GM18502 (cell line): ENCODE measurements at regions not wholly inside any gene's neighbourhood (a gene's known extent, or its start where the extent isn't known, plus 50 kb on each side); places are given as distances from the start of the nearest gene placed in this dataset.
"Not testable (repeated sequence)": the region's sequence is repeated elsewhere in the genome, so short reads cannot be mapped to it uniquely, and the experiment has no call there.

ENCODE experiments used
- ATAC-seq: cut with Tn5 transposase; IDR thresholded peaks from one replicate; pipeline ENCODE4 v1.9.1; 2021; ENCODE audit warnings: mild to moderate bottlenecking; ENCODE audit not compliant: unreplicated experiment, poor library complexity

DNA sequence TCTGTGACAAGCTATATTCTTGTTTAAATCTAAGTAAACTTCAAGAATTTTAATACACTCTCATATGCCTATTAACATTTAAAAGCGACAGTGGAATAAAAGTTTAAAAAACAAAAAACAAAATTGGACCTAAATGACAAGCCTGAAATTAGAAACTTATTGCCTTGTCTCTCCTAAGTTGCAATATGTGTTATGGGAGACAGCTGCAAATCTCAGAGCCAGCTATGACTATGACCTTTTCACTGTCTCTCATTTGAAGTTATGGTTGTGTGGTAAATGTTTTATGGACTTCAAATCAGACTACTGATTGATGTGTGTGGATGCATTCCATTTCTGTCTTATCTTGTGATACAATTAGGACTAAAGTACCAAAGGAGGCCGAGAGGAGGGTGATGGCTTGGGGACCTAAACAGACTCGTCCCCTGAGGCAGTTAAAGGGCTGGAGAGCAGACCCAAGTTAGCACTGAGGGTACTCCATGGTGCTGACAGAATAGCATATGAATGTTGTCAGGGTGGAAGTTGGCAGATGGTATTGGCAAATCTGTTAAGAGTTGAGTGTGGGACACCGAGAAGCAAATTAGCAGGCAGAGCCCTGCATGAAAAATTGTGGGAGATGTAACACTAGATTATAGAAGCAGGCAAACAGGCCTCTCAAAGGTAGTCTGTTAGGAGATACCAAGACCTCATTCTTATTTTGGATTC, 930.1 kb upstream of the MAN1A1 start:
- ATAC-seq: no peak

DNA sequence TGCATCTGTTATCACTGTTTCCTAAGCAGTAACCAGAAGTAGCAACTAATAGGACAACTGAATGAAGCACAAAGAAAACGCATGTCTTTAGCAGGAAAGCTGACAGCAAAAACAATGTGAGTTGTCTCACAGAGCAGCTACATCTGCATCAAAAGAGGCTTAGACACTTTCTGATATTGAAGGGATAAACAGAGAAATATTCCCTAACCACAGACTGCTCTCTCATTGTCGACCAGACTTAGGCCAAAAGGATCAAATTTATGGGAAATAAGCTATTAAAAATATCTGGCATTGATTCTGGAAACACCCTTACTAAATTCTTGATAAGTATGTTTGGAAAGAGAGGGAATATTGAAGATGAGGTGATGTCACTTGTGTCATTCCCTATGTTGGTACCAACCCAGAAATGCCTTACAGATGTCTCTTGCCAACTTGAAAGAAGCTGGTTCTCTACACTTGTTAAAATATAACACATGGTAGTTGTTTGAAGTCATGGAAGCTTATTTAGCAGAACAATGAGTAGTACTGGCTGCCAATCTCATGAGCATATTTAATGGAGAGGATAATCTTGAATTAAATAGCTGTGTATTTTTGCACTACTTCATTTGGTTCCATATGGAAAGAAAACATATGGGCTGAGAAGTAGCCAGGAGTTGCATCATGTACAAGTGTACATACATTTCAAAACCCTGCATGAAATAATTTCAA, 929.3 kb upstream of the MAN1A1 start:
- no peak for ATAC-seq

DNA sequence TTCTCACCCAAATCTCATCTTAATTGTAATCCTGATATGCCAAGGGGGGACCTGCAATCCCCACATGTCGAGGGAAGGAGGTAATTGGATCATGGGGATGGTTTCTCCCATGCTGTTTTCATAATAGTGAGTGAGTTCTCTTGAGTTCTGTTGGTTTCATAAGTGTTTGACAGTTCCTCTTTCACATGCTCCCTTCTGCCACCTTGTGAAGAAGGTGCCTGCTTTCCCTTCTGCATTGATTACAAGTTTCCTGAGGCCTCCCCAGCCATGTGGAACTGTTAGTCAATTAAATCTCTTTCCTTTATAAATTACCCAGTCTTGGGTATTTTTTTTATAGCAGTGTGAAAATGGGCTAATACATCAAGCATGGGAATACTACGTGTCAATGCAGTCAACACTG, 925.0 kb upstream of the MAN1A1 start:
- no peak for ATAC-seq

DNA sequence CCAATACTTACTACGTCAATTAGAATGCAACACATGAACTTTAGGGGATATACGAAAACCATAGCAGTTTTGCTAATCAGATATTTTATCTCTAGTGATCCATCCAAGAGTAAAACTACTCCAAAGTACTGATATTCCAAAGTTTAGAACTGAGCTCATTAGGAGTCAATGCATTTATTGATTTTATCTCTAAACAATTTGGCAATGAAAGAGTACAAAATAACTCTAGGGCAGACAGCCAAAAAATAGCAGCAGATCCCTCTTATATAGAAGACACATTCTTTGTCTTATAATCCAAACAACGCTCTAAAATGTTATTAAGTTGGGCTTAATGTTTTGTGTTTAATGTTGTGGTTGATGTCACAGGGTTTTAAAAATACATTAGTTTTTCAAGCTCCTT, 923.9 kb upstream of the MAN1A1 start:
- ATAC-seq: no peak

DNA sequence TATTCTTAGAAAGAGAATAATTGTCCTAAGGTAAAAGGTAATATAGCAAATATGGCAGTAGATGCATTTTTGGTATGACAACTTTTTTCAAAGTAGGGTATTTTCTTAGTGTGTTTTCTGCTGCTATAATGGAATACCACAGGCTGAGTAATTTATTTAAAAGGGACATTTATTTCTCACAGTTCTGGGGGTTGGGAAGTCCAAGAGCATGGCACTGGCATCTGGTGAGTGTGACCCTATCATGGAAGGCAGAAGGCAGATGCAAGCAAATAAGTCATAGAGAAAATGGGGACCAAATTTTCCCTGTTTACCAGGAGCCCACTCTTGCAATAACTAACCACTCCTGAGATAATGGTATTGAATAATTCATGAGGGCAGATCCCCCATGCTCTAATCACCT, 922.5 kb upstream of the MAN1A1 start:
- no peak for ATAC-seq

DNA sequence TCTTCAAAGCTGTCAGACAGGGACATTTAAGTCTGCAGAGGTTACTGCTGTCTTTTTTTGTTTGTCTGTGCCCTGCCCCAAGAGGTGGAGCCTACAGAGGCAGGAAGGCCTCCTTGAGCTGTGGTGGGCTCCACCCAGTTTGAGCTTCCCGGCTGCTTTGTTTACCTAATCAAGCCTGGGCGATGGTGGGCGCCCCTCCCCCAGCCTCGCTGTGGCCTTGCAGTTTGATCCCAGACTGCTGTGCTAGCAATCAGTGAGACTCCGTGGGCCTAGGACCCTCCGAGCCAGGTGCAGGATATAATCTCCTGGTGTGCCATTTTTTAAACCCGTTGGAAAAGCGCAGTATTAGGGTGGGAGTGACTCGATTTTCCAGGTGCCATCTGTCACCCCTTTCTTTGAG, 918.7 kb upstream of the MAN1A1 start:
- not testable (repeated sequence) for ATAC-seq

DNA sequence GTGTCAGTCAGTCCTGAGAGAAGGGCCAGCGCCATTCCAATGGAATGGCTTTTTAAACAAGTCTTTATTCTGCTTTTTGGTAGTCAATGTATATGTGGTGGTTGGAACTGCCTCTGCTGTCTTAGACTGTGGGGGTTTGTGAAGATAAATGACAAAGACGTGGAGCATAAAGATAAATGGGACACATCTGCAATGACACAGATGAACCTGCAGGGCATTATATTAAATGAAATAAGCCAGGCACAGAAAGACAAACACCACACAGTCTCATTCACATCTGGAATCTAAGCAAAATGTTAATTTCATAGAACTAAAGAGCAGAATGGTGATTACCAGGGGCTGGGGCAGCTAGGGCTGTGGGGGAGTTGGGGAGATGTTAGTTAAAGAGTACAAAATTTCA, 912.8 kb upstream of the MAN1A1 start:
- ATAC-seq: no peak

DNA sequence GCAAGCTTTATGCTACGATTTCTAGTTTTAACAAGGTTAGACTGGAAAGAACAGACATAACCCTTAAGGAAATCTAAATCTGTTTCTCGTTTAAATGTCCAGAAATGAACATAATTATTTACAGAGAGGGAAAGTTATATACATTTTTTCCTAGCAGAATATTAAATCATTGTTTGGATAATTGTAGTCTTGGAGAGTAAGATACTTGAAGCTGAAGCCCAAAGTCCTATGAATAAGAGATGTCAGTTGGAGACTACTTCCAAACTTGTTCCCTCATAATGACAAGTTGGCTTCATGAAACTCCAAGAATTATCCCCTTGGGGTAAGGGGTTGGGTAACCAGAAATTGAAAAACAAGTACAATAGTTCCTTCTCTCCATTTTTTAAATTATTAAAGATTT, 911.1 kb upstream of the MAN1A1 start:
- no peak for ATAC-seq

DNA sequence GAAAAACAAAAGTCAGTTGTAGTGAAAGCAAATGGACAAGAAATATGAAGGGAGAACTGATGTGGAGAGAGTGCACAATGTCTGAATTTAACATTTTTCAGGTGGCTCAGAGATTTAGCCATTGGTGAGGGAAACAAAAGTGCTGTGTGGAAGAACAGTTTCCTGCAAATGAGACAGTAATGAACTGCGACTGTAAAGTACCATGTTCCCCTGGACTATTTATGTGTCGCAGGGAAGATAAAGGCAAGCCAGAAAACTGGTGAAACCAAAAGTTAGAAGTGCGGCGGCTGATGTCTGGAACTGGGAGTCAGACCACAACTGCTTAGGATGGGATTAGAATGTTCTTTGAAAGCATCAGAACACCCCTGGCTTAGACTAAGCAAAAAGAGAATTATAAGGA, 905.1 kb upstream of the MAN1A1 start:
- no peak for ATAC-seq

DNA sequence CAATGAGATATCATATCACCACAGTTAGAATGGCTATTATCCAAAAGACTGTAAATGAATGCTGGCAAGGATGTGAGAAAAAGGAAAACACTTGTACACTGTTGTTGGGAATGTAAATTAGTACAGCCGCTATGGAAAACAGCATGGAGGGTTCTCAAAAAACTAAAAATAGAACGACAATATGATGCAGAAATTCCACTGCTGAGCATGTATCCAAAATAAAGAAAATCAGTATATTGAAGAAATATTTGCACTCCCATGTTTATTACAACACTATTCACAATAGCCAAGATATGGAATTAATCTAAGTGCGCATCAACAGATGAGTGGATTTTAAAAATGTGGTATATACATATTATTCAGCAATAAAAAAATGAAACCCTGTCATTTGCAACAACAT, 898.9 kb upstream of the MAN1A1 start:
- no peak for ATAC-seq

DNA sequence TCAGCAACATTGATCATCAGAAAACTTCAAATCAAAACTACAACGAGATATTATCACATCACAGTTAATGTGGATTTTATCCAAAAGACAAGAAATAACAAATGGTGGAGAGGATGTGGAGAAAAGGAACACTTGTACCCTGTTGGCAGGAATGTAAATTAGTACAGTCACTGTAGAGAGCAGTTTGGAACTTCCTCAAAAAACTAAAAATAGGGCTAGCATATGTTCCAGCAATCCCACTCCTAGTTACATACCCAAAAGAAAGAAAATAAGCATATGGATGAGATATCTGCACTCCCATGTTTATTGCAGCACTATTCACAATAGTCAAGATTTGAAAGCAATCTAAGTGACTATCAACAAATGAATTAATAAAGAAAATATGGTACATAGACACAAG, 887.7 kb upstream of the MAN1A1 start:
- ATAC-seq: no peak

DNA sequence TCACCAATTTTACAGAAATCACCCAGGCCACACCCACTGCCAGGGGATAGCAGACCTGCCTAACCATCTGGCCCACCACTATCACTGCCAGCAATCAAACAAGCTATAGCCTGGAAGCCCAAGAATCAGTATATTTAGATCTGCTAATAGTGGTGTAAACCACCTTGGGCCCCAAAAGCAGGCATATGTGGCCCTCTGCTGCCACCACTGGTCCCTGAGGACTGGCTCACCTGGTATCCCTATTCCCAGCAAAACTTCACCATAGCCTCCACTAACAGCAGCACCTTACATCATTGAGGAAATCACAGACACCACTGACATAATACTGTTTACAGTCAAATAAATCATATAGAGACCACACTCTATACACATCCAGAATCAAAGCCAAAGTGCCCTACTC, 880.4 kb upstream of the MAN1A1 start:
- ATAC-seq: no peak

DNA sequence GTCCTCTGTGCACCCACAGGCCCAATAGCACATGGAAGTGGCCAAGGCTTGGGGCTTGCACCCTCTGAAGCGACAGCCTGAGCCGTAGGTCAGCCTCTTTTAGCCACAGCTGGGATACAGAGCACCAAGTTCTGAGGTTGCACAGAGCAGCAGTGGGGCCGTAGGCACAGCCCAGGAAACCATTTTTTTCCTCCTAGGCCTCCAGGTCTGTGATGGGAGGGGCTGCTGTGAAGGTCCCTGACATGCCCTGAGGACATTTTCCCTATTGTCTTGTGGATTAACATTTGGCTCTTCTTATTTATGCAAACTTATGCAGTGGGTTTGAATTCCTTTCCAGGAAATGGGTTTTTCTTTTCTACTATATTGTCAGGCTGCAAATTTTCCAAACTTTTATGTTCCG, 878.7 kb upstream of the MAN1A1 start:
- no peak for ATAC-seq

DNA sequence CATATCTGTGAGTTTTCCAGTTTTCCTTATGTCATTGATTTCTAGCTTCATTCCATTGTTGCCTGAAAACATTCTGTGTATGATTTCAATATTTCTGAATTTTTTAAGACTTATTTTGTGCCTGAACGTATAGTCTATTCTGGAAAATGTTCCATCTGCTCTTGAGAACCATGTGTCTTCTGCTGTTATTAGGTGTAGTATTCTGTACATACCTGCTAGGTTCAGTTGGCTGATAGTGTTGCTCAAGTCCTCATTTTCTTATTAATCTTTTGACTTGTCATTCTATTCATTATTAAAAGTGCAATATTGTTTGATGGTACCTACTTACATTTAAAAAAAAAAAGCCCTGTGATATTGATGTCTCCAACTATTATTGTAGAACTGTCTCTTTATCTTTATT, 869.8 kb upstream of the MAN1A1 start:
- no peak for ATAC-seq

DNA sequence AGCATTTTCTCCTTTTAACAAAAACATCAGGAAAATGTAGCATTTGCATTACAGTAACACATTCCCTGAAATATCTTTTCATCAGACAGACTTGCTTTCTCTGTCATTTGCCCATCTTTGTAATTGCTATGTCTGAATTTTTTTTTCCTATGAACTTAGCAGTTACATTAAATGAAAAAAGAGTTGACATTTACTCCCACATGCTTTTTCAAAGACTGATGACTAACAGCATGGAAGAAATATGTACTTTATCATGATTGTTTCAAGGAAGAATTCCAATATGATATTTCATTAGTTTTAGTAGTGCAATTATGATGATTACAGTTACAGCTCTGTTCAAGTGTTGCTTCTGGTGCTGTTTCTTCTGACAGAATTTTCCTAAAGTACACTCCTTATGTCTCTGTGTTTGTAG, 864.5 kb upstream of the MAN1A1 start:
- ATAC-seq: no peak

DNA sequence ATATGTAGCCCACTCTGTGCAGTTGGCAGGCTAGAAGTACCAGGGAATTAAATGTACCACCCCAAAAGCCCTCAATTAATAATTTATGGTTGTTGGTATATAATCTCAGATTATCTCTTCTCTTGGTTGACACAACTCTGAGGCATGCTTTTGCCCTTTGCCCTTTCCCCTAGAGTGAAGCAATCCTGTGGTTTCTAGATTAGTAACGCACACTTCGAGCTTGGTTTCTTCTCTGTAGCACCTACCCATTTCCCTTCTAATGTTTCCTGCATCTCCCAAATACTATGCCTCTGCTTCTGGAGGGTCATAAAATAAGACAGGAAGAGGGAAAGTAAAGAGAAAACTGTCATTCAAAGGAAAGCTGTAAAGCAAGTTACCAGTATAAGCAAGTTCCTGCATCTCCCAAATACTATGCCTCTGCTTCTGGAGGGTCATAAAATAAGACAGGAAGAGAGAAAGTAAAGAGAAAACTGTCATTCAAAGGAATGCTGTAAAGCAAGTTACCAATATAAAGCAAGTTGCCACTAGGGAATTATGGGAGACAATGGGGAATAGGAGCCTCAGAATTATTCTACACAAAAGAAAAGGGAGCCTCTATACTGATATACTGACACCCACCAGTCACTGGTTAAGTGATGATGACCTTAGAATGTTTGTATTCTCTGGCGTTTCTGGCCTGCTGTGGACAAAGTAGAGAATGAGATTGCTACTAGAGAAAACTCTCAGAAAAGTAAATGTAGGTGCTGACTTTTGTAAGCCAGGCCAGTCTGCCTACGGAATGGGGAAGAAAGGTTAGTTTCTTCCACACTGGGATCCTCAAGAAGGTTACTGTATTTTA, 862.6 kb upstream of the MAN1A1 start:
- no peak for ATAC-seq

DNA sequence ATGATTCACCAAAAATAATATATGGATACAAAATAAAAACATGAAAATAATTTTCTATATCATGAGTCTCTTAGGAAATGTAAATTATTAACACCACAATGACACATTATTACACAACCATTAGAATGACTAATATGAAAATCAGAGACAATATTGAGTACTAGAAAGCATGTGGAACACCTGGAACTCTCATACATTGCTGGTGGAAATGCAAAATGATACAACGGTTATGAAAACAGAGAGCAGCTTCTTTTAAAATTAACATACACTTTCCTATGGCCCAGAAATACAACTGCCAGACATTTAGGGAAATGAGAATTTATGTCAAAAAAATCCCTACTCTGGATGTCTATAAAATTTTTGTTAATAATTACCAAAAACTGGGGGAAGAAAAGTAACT, 853.3 kb upstream of the MAN1A1 start:
- ATAC-seq: no peak

DNA sequence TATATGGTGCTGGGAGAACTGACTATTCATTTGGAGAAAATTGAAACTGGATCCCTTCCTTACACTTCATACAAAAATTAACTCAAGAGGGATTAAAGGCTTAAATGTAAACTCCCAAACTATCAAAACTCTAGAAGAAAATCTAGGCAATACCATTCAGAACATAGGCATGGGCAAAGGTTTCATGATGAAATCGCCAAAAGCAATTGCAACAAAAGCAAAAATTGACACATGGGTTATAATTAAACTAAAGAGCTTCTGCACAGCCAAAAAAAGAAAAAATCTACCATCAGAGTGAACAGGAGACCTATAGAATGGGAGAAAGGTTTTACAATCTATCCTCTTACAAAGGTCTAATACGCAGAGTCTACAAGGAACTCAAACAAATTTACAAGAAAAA, 851.3 kb upstream of the MAN1A1 start:
- no peak for ATAC-seq

DNA sequence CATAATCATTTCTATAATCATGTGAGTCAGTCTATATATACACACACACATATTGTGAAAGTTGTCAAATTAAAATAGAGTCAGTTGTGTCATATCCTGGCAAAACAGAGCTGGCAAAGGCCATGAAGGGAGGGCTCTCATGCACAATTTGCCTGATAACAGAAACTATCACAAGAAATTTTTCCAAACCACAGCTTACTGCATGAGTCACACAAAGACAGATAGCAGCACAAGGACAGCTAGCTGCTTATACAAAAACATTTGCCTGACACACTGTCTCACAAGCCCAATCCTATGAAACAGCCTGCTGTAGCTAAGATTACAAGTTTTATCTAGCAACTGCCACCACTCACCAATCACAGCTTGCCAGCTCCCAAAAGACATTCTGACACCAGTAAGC, 848.5 kb upstream of the MAN1A1 start:
- no peak for ATAC-seq

DNA sequence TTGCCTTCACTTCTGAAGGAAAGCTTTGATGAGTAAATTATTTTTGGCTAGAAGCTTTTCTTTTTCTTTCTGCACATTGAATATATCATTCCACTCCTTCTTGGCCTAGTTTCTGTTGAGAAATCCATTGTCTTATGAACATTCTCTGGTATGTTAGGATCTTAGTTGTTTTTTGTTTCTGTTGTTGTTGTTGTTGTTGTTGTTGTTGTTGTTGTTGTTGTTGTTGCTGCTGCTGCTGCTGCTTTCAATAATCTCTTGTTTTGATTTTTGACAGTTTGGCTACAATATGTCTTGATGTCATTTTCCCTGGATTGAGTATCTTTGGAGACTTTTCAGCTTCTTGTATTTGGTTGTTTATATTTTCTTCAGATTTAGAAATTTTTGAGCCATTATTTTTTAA, 836.5 kb upstream of the MAN1A1 start:
- ATAC-seq: no peak

DNA sequence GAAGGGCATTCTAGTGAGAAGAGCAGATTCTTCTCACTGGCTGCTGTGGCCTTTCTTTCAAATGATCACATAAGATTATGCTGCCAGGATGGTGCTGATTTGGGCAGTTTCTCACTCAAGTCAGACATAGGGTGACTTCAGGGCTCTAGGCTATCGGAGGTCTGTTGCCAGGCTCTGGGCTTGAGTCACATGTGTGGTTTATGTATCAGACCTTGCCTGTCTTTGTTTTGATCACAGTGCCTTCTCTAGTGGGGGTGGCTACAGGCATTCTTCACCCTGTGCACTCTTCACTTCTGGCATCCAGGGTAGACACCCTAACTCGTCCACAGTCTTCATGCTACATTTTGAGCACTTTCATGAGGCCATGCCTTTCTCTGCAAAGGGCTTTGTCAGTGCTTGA, 823.7 kb upstream of the MAN1A1 start:
- no peak for ATAC-seq
